Loucy (cell line): ENCODE measurements at regions not wholly inside any gene's neighbourhood (a gene's known extent, or its start where the extent isn't known, plus 50 kb on each side); places are given as distances from the start of the nearest gene placed in this dataset.

ENCODE experiments used
- CTCF ChIP-seq: fragments of 200-600 bp; sonication (generic); conservative IDR thresholded peaks from 2 replicates; pipeline ENCODE4 v1.5.1; 2014; ENCODE audit warnings: mild to moderate bottlenecking, antibody characterized with exemption, low read length
- EZH2phosphoT487 ChIP-seq: fragments of 200-600 bp; IDR thresholded peaks from 2 replicates; pipeline ENCODE4 v1.6.1; 2018; ENCODE audit warnings: antibody characterized with exemption, mild to moderate bottlenecking, moderate library complexity, borderline replicate concordance

- TF ChIP-seq CTCF = no peak
- TF ChIP-seq EZH2phosphoT487 = no peak
Measured at GRCh38 chr3:159113221-159113875, 311.5 kb downstream of the MFSD1 start.
